AG10803 (cell line): ENCODE measurements at regions not wholly inside any gene's neighbourhood (a gene's known extent, or its start where the extent isn't known, plus 50 kb on each side); places are given as distances from the start of the nearest gene placed in this dataset.

ENCODE experiments used
- DNase-seq: peaks from one replicate; pipeline ENCODE4 v3.0.0; 2010; ENCODE audit warnings: low read depth
- H3K4me3 ChIP-seq: 2 replicates; pipeline ENCODE4 v1.5.1; 2011; ENCODE audit warnings: mild to moderate bottlenecking, low read length, control low read depth
- TF ChIP-seq, protein P1 (sequence below): conservative IDR thresholded peaks from 2 replicates; pipeline ENCODE4 v1.5.1; 2011; ENCODE audit warnings: mild to moderate bottlenecking, low read length, control low read depth, inconsistent platforms

- H3K4me3 ChIP-seq, result no peak overlapping the region
- no peak for DNase-seq
- TF ChIP-seq, protein P1, sequence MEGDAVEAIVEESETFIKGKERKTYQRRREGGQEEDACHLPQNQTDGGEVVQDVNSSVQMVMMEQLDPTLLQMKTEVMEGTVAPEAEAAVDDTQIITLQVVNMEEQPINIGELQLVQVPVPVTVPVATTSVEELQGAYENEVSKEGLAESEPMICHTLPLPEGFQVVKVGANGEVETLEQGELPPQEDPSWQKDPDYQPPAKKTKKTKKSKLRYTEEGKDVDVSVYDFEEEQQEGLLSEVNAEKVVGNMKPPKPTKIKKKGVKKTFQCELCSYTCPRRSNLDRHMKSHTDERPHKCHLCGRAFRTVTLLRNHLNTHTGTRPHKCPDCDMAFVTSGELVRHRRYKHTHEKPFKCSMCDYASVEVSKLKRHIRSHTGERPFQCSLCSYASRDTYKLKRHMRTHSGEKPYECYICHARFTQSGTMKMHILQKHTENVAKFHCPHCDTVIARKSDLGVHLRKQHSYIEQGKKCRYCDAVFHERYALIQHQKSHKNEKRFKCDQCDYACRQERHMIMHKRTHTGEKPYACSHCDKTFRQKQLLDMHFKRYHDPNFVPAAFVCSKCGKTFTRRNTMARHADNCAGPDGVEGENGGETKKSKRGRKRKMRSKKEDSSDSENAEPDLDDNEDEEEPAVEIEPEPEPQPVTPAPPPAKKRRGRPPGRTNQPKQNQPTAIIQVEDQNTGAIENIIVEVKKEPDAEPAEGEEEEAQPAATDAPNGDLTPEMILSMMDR, result no peak
These were observed 185.5 kb upstream of the C1orf174 start for GRCh38 chr1:4085546-4085945.

DNA sequence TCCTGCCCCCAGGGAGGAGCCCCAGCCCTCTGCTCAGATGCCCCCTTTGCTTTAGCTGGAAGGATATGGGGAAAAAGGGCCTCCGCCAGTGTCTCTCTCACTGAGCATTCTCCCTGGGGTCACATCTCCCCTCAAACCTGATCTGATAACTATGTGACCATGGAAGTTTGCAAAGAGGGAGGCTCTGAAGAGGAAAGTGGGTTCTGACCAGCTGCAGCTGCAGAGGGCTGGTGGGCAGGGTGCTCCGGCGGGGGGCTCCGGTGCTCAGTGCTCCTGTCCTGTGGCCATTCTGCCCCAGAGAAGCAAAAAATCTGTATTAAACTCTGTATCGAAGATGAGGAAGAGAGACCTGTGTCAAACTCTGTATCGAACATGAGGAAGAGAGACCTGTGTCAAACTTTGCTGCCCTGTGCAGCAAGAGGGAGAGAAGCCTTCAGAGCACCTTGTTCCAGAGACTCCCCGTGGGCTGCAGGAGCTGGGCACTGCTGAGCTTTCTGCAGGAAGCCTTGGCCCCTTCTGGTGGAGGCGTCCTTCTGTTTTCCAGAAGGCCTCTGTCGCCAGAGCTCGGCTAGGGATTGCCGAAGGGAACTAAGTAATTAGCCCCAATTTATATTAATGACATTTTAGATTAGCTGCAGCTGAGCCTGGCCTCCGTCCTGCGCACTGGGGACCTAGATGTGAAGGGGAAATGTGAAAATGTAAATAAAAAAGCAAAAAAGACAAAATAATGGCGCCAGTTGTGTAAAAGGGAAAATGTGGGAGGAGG is 186.2 kb upstream of the C1orf174 start:
- TF ChIP-seq, protein P1, result no peak

GRCh38 chr1:4086921-4087320 is 186.8 kb upstream of the C1orf174 start:
- TF ChIP-seq, protein P1, result no peak
- DNase-seq, result no peak
- no peak overlapping the region for H3K4me3 ChIP-seq

More for the DNA sequence above, 186.2 kb upstream of the C1orf174 start:
- no peak for DNase-seq
- no peak overlapping the region for H3K4me3 ChIP-seq

GRCh38 chr1:4087530-4088420 is 187.7 kb upstream of the C1orf174 start:
- H3K4me3 ChIP-seq, result no peak overlapping the region
- TF ChIP-seq, protein P1, result no peak
- no peak for DNase-seq

- H3K4me3 ChIP-seq, result no peak overlapping the region
- no peak for DNase-seq
- TF ChIP-seq, protein P1, result no peak
These were observed 188.6 kb upstream of the C1orf174 start for GRCh38 chr1:4088676-4089075.

DNA sequence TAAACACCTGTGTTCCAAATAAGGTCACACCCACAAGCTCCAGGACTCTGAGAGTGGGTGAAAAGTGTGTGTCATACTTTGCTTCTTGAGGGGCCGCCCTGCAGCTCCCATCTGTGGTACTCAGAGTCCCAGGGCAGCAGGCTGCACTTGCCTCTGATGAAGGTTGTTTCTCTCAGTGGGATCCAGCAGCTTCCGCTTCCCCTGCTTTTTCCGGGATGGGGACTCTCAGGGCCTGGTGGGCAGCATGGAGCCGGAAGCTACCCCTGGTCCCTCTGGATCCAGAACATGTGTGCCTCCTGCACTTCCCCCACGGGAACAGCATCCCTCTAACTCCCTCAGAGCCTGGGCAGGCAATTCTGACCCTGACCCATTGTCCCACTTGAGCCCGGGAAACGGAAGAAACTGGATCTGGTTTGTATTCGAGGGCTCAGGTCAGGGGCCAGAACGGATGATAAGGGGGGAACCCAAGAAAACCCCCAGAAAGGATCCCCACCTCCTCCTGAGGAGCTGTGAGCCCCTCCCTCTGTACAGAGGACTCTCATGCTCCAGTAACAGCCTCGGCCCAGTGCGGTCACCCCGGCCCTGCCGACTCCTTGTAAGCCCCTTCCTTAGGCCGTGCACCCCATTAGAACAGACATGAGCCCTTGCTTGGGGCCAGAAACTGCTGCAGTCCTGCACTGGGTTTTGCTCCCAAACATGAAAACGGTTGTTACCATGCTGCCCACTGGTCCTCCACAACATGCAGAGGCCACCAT is 189.5 kb upstream of the C1orf174 start:
- no peak for DNase-seq
- no peak overlapping the region for H3K4me3 ChIP-seq
- TF ChIP-seq, protein P1, result no peak
